DMS79 treated with DMSO at 0.1 percent for 48 hours (cell line): ENCODE measurements at regions not wholly inside any gene's neighbourhood (a gene's known extent, or its start where the extent isn't known, plus 50 kb on each side); places are given as distances from the start of the nearest gene placed in this dataset.
"Not testable (repeated sequence)": the region's sequence is repeated elsewhere in the genome, so short reads cannot be mapped to it uniquely, and the experiment has no call there.

Experiments
- DNase-seq: peaks from one replicate; lab custom pipeline; 2025; lab: John Stamatoyannopoulos, UW

- DNase-seq = no peak
These were observed 167.1 kb upstream of the MMS22L start for GRCh38 chr6:97450087-97450486.

GRCh38 chr6:97456070-97456469 lies 173.1 kb upstream of the MMS22L start:
- DNase-seq = no peak

- DNase-seq = no peak
These were observed 176.5 kb upstream of the MMS22L start for GRCh38 chr6:97459535-97459934.

DNA sequence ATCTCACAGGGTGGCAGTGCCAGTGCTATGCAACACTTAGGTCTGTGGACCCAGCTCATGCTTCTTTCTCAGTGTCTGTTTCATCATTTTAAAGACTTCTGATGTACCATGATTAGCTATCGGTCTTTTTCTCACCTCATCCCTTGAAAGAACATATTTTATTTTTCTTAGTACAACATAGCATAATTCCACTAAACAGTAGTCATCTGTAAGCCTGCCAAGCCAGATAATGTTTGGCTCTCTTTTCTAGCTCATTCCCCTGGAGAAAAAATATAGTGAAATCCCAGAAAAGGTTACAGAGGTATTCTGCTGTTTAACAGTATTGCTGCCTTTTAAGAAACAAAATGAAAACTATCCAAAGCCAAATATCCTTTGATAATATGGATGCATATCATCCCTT lies 177.0 kb upstream of the MMS22L start:
- DNase-seq = no peak

DNA sequence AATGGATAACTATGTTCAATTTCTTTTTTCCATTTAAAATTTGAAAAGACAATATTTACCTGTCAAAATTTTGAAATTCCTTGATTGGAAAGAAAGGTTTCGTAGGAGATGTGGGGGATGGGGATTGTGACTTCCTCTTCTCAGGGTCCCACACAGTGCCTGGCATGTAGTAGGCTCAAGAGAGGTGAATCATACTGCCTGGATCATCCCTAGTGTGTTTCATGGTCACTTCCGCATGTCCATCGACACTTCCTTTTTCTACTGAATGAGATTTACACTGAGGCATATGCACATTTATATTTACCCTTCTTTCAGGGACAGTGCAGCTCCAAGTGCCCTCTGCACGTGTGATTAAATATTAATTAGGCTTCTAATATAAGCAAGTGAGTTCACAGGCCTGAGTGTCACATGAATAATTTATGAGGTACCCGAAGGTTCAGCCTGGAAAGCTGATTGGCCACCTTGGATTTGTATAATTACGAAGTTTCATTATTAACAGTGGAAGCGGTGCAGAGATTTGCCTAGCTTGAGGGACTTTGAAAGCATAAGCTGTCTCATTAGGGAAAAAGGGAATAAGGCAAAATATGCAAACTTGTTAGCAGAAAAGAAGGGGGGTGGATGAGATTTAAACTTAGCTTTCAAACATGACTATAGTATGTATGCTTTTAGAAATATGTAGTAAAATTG lies 177.5 kb upstream of the MMS22L start:
- no peak for DNase-seq

- no peak for DNase-seq
These were observed 178.2 kb upstream of the MMS22L start for GRCh38 chr6:97461218-97461617.

DNA sequence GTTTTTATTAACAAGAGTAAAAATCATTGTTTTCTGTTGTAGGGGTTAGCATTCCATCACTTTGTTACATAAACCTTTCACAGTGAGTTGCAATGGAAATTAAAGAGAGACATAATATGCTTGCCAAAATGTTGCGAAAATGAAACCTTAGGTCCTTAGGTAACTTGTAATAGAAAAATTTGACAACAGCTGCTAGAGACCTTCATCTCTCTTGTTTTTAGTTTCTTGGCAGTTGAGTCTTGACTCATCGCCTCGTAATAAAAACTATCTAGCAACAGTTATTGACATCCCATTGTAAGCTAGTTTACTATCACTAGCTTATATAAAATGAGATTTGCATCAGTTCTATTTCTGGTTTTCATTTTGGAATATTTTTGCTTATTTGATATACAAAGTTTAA lies 179.0 kb upstream of the MMS22L start:
- DNase-seq = no peak

DNA sequence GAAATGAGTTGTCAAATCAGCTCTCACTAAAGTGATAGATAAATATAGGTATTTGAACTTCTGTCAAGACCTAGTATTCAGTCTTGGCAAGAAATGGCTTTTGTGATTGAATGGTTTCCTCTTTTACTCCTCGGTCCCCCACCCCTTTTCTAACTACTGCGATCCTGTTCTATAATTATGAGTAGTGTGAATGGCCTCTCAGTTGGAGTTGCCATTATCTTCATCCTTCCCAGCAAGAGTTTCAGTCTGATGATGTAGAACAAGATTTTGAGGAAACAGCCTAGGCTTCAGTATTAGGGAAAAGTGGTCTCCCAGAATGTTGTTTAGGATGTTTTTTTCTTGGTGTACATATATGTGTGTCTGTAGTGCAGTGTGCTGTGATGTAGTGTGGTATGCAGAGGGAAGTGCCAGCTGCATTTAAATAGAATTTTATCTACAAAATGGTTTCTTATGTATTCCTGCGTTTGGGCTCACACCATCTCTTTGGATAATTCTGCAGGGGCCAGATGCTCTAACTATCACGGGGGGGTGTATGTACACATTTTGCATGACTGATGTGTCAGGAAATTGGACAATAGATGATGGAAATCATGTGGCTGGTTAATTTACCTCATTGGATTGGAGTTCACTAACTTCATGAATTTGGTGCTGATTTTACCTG lies 180.1 kb upstream of the MMS22L start:
- no peak for DNase-seq

- no peak for DNase-seq
These were observed 183.0 kb upstream of the MMS22L start for GRCh38 chr6:97465877-97466561.

GRCh38 chr6:97468981-97469380 lies 186.0 kb upstream of the MMS22L start:
- DNase-seq = no peak

DNA sequence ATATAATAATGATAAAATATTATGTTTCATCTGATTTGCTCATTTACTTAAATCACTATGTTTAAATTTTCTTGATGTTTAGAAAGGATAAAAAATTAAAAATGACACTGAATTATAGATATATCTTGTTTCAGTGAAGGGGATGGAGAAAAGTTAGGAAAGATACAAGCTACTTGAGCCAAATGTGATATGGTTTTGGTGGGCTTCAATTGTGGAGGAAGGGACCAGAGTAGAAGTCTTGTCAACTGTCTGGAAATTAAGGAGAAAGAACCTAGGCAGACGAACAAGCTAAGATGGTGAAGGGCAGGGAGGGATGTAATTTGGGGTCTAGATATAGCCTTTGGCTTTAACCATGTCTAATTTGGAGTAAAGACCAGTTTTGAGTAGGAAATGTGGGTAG lies 186.4 kb upstream of the MMS22L start:
- DNase-seq = no peak

- no peak for DNase-seq
These were observed 187.3 kb upstream of the MMS22L start for GRCh38 chr6:97470322-97470721.

DNA sequence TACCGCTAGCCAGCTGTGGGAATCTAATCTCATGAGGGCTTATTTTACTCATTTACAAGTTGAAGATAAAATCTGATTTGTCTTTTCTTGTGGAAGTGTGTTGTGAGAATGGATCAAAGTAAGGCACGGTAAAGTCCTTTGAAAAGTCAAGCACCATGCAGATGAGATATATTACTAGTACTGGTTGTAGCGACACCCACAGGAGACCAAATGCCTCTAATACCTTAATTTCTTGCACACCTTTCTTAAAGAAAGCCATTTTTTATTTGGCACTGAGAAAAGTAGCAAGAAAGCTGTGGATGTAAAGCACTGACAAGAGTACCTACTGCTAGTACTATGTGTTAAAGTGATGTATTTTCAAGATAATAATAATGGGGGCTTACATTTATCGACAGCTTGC lies 191.0 kb upstream of the MMS22L start:
- no peak for DNase-seq

DNA sequence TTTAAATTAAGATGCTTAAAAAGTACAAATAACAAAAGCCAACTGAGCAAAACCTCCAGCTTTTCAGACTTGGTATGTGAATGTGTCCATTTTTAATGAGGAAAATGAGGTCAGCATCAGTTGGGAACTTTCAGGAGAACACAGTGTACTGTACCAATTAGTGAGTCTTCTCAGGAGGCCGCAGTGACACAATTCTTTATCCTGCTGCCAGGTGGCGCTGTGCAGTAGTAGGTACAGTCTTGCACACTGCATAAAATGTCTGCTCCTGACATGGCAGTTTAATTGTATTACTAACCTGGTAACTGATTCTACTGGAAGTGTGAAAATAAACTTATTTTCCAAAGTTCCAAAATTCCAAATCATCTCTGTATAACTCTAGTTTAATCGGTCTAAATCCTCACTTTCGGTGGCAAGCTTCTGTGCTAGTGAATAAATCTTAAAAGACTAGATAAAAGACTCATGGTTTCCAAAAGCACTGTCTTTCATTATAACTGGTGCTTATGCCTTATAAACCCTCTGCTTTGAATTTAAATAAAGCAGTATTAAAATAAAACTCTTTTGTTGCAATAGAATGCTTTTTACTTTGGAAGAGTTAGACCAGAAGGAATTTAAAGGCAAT lies 214.8 kb upstream of the MMS22L start:
- peak; percentile 31 for DNase-seq

GRCh38 chr6:97501853-97502252 lies 218.8 kb upstream of the MMS22L start:
- no peak for DNase-seq

DNA sequence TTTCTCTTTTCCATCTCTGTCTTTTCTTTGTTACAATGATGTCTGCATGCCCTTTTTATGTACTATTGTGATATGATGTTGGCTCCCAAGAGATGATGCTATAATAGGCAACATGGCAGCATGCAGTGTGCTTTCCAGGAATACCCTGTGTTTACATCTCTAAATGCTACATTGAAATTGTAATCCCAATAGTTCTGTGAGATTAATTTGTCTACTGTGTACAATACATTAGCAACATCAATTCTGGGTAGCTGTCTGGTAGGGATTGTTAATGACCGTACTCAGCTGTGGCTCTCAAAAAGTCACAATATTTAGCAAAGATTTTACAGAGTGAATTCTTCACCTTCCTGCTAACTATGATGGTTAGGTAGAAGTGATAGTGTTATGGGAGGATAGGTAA lies 225.6 kb upstream of the MMS22L start:
- no peak for DNase-seq

DNA sequence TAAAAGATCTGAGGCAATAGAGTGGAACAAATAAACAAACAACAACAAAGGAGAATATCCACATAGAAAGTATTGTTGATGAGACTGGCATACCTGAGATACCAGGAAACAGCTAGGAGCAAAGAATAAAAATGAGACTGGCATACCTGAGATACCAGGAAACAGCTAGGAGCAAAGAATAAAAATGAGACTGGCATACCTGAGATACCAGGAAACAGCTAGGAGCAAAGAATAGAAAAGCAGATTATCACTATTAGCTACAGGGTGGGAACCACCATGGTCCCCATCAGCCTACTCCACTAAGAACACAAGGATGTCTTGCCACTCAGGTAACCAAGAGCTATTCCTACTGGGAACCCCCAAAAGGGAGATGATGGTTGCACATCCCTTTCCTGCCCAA lies 230.2 kb upstream of the MMS22L start:
- not testable (repeated sequence) for DNase-seq

DNA sequence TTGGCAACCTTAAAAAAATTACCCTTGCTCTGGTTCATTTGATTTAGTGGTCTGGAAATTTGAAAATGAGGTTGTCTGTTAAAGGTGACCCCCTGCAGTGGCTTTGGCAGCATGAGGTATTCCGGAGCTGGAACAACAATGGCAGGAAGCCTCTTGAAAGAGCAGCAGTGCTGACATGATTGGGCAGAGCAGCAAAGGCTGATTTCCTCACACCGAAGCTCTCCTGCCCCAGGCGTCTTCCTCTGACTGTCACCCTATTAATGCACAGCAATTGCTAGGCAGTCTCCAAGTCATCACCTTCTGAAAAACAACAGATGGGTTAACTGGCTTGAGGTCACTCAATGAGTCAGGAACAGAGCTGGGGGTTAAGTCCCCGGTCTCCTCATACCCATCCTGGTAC lies 241.8 kb upstream of the MMS22L start:
- DNase-seq = no peak

GRCh38 chr6:97535800-97536199 lies 252.8 kb upstream of the MMS22L start:
- DNase-seq = no peak

DNA sequence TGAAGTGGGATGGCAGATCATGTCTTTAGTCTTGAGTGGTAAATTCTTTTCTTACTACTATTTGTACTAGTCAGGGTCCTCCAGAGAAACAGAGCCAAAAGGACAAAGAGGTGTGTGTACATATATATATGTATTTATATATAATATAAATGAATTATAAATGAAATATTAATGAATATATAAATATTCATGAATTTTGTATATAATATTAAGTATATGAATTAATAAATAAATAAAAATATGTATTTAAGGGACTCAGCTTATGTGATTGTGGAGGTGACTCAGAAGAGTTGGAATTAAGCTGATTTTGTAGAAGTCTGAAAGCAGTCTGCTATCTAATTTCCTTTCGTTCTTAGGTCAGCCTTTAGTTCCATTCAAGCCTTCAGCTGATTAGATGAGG lies 265.3 kb upstream of the MMS22L start:
- no peak for DNase-seq

- DNase-seq = no peak
These were observed 274.3 kb upstream of the MMS22L start for GRCh38 chr6:97557355-97557754.

- no peak for DNase-seq
These were observed 280.5 kb upstream of the MMS22L start for GRCh38 chr6:97563529-97563928.

DNA sequence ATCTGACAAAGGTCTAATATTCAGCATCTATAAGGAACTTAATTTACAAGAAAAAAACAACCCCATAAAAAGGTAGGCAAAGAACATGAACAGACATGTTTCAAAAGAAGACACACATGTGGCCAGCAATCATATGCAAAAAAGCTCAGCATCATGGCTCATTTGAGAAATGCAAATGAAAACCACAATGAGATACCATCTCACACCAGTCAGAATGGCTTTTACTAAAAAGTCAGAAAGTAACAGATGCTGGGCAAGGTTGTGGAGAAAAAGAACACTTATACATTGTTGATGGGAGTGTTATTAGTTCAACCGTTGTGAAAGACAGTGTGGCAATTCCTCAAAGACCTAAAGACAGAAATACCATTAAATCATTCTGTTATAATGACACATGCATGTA lies 289.9 kb upstream of the MMS22L start:
- no peak for DNase-seq
